Endothelial cell of umbilical vein (primary cell): ENCODE measurements at regions not wholly inside any gene's neighbourhood (a gene's known extent, or its start where the extent isn't known, plus 50 kb on each side); places are given as distances from the start of the nearest gene placed in this dataset.

Experiments
- BruUV-seq: library from RNA; stranded (reverse); fragments of 400-500 nt; replicated peaks from 2 replicates; lab custom pipeline; 2021; lab: Mats Ljungman, UMichigan
- CTCF ChIA-PET: fragments of 300-600, 350-600 bp; sonication (Branson Sonifier 250); formaldehyde crosslinking; loops from one replicate; lab custom pipeline; 2021; ENCODE audit warnings: antibody characterized with exemption, inconsistent platforms; lab: Charles Lee
- POLR2A ChIA-PET: fragments of 300-600, 350-600 bp; sonication (Branson Sonifier 250); formaldehyde crosslinking; loops from one replicate; lab custom pipeline; 2021; ENCODE audit warnings: antibody characterized with exemption, inconsistent platforms; lab: Charles Lee
- DNase-seq: peaks from one replicate; pipeline ENCODE4 v3.0.0-alpha.2; 2011; ENCODE audit warnings: low read depth, low spot score
- FAIRE-seq: peaks from 2 replicates; lab custom pipeline; 2011; peaks lifted over from hg19 to GRCh38; lab: Jason Lieb, UNC
- H2AFZ ChIP-seq: 2 replicates; pipeline ENCODE4 v1.6.0; 2012; ENCODE audit warnings: low read depth, low read length, control low read depth, inconsistent platforms
- H3K27ac ChIP-seq: 2 replicates; pipeline ENCODE4 v1.5.1; 2011; ENCODE audit warnings: low read depth, mild to moderate bottlenecking, control low read depth, low read length, moderate library complexity; ENCODE audit not compliant: insufficient read depth
- H3K27me3 ChIP-seq, 2 experiments: 2 replicates each; pipeline versions ENCODE4 v1.6.0 to v1.6.1; 2011; ENCODE audit warnings: low read length in 2 of 2, mixed read lengths in 1 of 2; ENCODE audit not compliant: control insufficient read depth in 2 of 2, insufficient read depth in 2 of 2
- H3K36me3 ChIP-seq, 2 experiments: 2 replicates in 1 of 2; 3 replicates in 1 of 2; pipeline ENCODE4 v1.5.1; 2011; ENCODE audit warnings: low read length in 2 of 2, mild to moderate bottlenecking in 1 of 2, moderate library complexity in 1 of 2; ENCODE audit not compliant: control insufficient read depth in 2 of 2, insufficient read depth in 2 of 2; ENCODE audit errors: extremely low read depth in 1 of 2
- H3K4me1 ChIP-seq: 3 replicates; pipeline ENCODE4 v1.5.1; 2011; ENCODE audit warnings: mild to moderate bottlenecking, low read length; ENCODE audit not compliant: control insufficient read depth, insufficient read depth; ENCODE audit errors: extremely low read depth
- H3K4me2 ChIP-seq: 2 replicates; pipeline ENCODE4 v1.6.1; 2011; ENCODE audit warnings: low read length, control low read depth, mixed read lengths; ENCODE audit not compliant: insufficient read depth
- H3K4me3 ChIP-seq, 3 experiments: fragments of 200-600 bp in 1 of 3; sonication (generic), shearing (Covaris generic) in 1 of 3; replicated peaks in 1 of 3; 2 replicates each; pipeline ENCODE4 v1.5.1; 2011 to 2016; ENCODE audit warnings: control low read depth in 3 of 3, low read length in 3 of 3, mild to moderate bottlenecking in 2 of 3, inconsistent platforms in 1 of 3, low read depth in 1 of 3, moderate library complexity in 1 of 3; ENCODE audit not compliant: insufficient read depth in 1 of 3
- H3K79me2 ChIP-seq: 2 replicates; pipeline ENCODE4 v1.6.0; 2012; ENCODE audit warnings: low read length, inconsistent platforms; ENCODE audit not compliant: control insufficient read depth, insufficient read depth
- H3K9ac ChIP-seq: replicated peaks from 2 replicates; pipeline ENCODE3; 2011; ENCODE audit warnings: low read length, control low read depth; ENCODE audit not compliant: insufficient read depth; ENCODE audit errors: extremely low read depth
- H3K9me1 ChIP-seq: replicated peaks from 3 replicates; pipeline ENCODE4 v1.6.0; 2011; ENCODE audit warnings: mild to moderate bottlenecking, low read length; ENCODE audit not compliant: control insufficient read depth, insufficient read depth; ENCODE audit errors: extremely low read depth
- H3K9me3 ChIP-seq: replicated peaks from 2 replicates; pipeline ENCODE4 v1.5.1; 2012; ENCODE audit warnings: low read length, inconsistent platforms; ENCODE audit not compliant: control insufficient read depth, insufficient read depth
- H4K20me1 ChIP-seq: replicated peaks from 2 replicates; pipeline ENCODE3; 2011; ENCODE audit warnings: mild to moderate bottlenecking, low read length; ENCODE audit not compliant: control insufficient read depth, insufficient read depth; ENCODE audit errors: extremely low read depth
- EZH2 ChIP-seq: IDR thresholded peaks from 2 replicates; pipeline ENCODE4 v1.6.1; 2012; ENCODE audit warnings: borderline replicate concordance, low read depth, mild to moderate bottlenecking, moderate library complexity, low read length, inconsistent platforms; ENCODE audit not compliant: severe bottlenecking
- FOS ChIP-seq: IDR thresholded peaks from 2 replicates; pipeline ENCODE4 v1.6.1; 2011; ENCODE audit warnings: mild to moderate bottlenecking, low read length, moderate library complexity, borderline replicate concordance; ENCODE audit not compliant: insufficient read depth
- GATA2 ChIP-seq: IDR thresholded peaks from 2 replicates; pipeline ENCODE4 v1.7.0; 2011; ENCODE audit warnings: low read depth, mild to moderate bottlenecking, moderate library complexity, mixed read lengths, low read length; ENCODE audit not compliant: insufficient read length, insufficient read depth
- JUN ChIP-seq: IDR thresholded peaks from 2 replicates; pipeline ENCODE4 v1.6.1; 2011; ENCODE audit warnings: borderline replicate concordance, low read depth; ENCODE audit not compliant: insufficient read length, insufficient read depth
- MYC ChIP-seq: IDR thresholded peaks from one replicate; pipeline ENCODE4 v1.6.1; 2011; ENCODE audit warnings: mild to moderate bottlenecking, low read depth, low read length
- POLR2A ChIP-seq: IDR thresholded peaks from 2 replicates; pipeline ENCODE4 v1.6.1; 2012; ENCODE audit warnings: low read depth, mild to moderate bottlenecking, control low read depth, low read length
- POLR2AphosphoS5 ChIP-seq: IDR thresholded peaks from 2 replicates; pipeline ENCODE4 v1.6.1; 2012; ENCODE audit warnings: low read depth, mild to moderate bottlenecking, control low read depth, low read length, moderate library complexity; ENCODE audit not compliant: insufficient read depth
- dilution Hi-C: fragments of 300-500 bp; cut with MboI; formaldehyde crosslinking; loops from one replicate; pipeline ENCODE4 v1.15.0; 2019; ENCODE audit warnings: low sequenced_read_pairs; ENCODE audit not compliant: extremely low pct_ligation_motif_present
- intact Hi-C: fragments of 100-400 bp; cut with micrococcal nuclease; formaldehyde crosslinking; loops from one replicate; pipeline ENCODE4 v1.10.0; 2022
- TF ChIP-seq, protein P1 (sequence below): IDR thresholded peaks from 2 replicates; pipeline ENCODE4 v1.6.1; 2011; ENCODE audit not compliant: insufficient read depth, insufficient read length
- TF ChIP-seq, protein P2 (sequence below), 2 donors: IDR thresholded peaks; 1 replicate in 1 of 2; 2 replicates in 1 of 2; pipeline ENCODE4 v1.5.1; 2011; ENCODE audit warnings: low read length in 2 of 2, mild to moderate bottlenecking in 2 of 2, moderate library complexity in 2 of 2, control low read depth in 1 of 2, inconsistent platforms in 1 of 2, low read depth in 1 of 2; ENCODE audit not compliant: insufficient read depth in 1 of 2; ENCODE audit errors: extremely low read depth in 1 of 2

DNA sequence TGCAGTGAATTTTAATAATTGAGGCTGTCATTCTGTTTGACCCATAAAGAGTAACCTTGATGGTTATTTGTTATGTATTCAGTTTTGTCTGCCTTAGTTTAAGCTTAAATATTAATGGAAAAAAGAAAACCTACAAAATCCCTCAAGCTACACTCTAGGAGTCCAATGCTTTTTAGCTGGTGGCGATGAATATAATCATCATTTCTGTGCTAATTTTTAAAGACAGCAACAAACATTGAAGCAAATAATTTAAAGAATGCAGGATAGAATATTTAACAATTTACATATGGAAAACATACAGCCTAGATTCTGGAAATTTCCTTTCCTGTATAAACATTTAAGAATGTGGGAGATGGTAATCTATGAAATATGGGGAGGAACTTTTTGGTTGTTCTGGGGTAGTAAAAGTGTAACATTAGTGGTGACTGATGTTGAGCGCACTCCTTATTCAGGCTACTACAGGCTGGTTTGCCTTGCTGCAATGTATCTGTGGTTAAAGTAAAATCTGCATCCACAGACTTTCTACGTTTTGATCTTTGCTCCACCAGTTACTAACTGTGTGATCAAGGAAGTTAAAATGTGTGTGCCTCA lies 287.9 kb upstream of the DEFB112 start:
- Histone ChIP-seq H3K27me3 (no peaks in the 10 kb centered on the region), H3K9ac (no peak overlapping the region), H3K4me2 (no peak overlapping the region), H3K9me3 (peaks cover 6% of the 10 kb centered on the region), H3K4me3 (no peak overlapping the region), H2AFZ (no peak overlapping the region), H3K27ac (no peak overlapping the region), H3K79me2 (no peaks in the 10 kb centered on the region), H3K36me3 (no peaks in the 10 kb centered on the region), H4K20me1 (no peaks in the 10 kb centered on the region), H3K4me1 (no peaks in the 10 kb centered on the region), H3K9me1 (no peaks in the 10 kb centered on the region)
- CTCF ChIA-PET = no interaction called here
- dilution Hi-C loops = no loop called here
- intact Hi-C loops = no loop called here
- TF ChIP-seq MYC (no peak), POLR2AphosphoS5 (no peak), JUN (no peak), GATA2 (no peak), POLR2A (no peak), FOS (no peak), EZH2 (no peak)
- TF ChIP-seq, protein P1, sequence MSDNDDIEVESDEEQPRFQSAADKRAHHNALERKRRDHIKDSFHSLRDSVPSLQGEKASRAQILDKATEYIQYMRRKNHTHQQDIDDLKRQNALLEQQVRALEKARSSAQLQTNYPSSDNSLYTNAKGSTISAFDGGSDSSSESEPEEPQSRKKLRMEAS = no peak
- TF ChIP-seq, protein P2, sequence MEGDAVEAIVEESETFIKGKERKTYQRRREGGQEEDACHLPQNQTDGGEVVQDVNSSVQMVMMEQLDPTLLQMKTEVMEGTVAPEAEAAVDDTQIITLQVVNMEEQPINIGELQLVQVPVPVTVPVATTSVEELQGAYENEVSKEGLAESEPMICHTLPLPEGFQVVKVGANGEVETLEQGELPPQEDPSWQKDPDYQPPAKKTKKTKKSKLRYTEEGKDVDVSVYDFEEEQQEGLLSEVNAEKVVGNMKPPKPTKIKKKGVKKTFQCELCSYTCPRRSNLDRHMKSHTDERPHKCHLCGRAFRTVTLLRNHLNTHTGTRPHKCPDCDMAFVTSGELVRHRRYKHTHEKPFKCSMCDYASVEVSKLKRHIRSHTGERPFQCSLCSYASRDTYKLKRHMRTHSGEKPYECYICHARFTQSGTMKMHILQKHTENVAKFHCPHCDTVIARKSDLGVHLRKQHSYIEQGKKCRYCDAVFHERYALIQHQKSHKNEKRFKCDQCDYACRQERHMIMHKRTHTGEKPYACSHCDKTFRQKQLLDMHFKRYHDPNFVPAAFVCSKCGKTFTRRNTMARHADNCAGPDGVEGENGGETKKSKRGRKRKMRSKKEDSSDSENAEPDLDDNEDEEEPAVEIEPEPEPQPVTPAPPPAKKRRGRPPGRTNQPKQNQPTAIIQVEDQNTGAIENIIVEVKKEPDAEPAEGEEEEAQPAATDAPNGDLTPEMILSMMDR (IDR thresholded peaks at IDR 0.05; ENCODE audit: extremely low read depth in 1 of 2, insufficient read depth in 1 of 2, low read depth in 1 of 2, low read length in 2 of 2) = no peak
- FAIRE-seq (no peak), DNase-seq (no peak)
- BruUV-seq = no TSS peak
- POLR2A ChIA-PET = no interaction called here
